HG03575 (cell line): ENCODE measurements at regions not wholly inside any gene's neighbourhood (a gene's known extent, or its start where the extent isn't known, plus 50 kb on each side); places are given as distances from the start of the nearest gene placed in this dataset.

Source experiments
- ATAC-seq: cut with Tn5 transposase; IDR thresholded peaks from one replicate; pipeline ENCODE4 v1.9.1; 2021; ENCODE audit not compliant: unreplicated experiment, insufficient number of reproducible peaks, low FRiP score; ENCODE audit errors: extremely low read depth

- ATAC-seq = no peak
Measured at GRCh38 chr5:124665625-124666024, 80.8 kb downstream of the ZNF608 start.

- no peak for ATAC-seq
Measured at GRCh38 chr5:124665035-124665434, 81.4 kb downstream of the ZNF608 start.

GRCh38 chr5:124664287-124664686, 82.2 kb downstream of the ZNF608 start:
- ATAC-seq = no peak

GRCh38 chr5:124663101-124663506, 83.3 kb downstream of the ZNF608 start:
- ATAC-seq = no peak

GRCh38 chr5:124662181-124662781, 84.2 kb downstream of the ZNF608 start:
- ATAC-seq = no peak

GRCh38 chr5:124661317-124662141, 84.9 kb downstream of the ZNF608 start:
- no peak for ATAC-seq

GRCh38 chr5:124660229-124661093, 86.0 kb downstream of the ZNF608 start:
- no peak for ATAC-seq

GRCh38 chr5:124659798-124660197, 86.6 kb downstream of the ZNF608 start:
- ATAC-seq = no peak

GRCh38 chr5:124658867-124659557, 87.4 kb downstream of the ZNF608 start:
- no peak for ATAC-seq

- no peak for ATAC-seq
Measured at GRCh38 chr5:124655921-124656511, 90.4 kb downstream of the ZNF608 start.

- no peak for ATAC-seq
Measured at GRCh38 chr5:124655251-124655917, 91.1 kb downstream of the ZNF608 start.

- ATAC-seq = no peak
Measured at GRCh38 chr5:124654418-124654817, 92.0 kb downstream of the ZNF608 start.

- no peak for ATAC-seq
Measured at GRCh38 chr5:124653666-124654065, 92.8 kb downstream of the ZNF608 start.

GRCh38 chr5:124652892-124653441, 93.5 kb downstream of the ZNF608 start:
- no peak for ATAC-seq

- ATAC-seq = no peak
Measured at GRCh38 chr5:124652514-124652819, 94.0 kb downstream of the ZNF608 start.

- no peak for ATAC-seq
Measured at GRCh38 chr5:124651663-124652513, 94.6 kb downstream of the ZNF608 start.

- ATAC-seq = no peak
Measured at GRCh38 chr5:124650951-124651662, 95.3 kb downstream of the ZNF608 start.
